KMS-11 (cell line): ENCODE measurements at regions not wholly inside any gene's neighbourhood (a gene's known extent, or its start where the extent isn't known, plus 50 kb on each side); places are given as distances from the start of the nearest gene placed in this dataset.

Source experiments
- H2AFZ ChIP-seq: fragments of 200-600 bp; sonication (generic); 2 replicates; pipeline ENCODE4 v1.6.1; 2016; ENCODE audit warnings: antibody characterized with exemption, mixed run types, low read depth
- H3K27ac ChIP-seq: fragments of 200-600 bp; sonication (generic); 2 replicates; pipeline ENCODE4 v1.6.1; 2016; ENCODE audit warnings: mild to moderate bottlenecking, mixed run types
- H3K27me3 ChIP-seq: fragments of 200-600 bp; sonication (generic); 2 replicates; pipeline ENCODE4 v1.6.1; 2017; ENCODE audit warnings: mild to moderate bottlenecking, low read depth, mixed run types, moderate library complexity; ENCODE audit not compliant: insufficient read depth
- H3K36me3 ChIP-seq: fragments of 200-600 bp; sonication (generic); 2 replicates; pipeline ENCODE4 v1.6.1; 2017; ENCODE audit warnings: mild to moderate bottlenecking, mixed run types; ENCODE audit not compliant: insufficient read depth
- H3K4me1 ChIP-seq: fragments of 200-600 bp; sonication (generic); 2 replicates; pipeline ENCODE4 v1.6.1; 2016; ENCODE audit warnings: mild to moderate bottlenecking, low read depth, mixed run types; ENCODE audit not compliant: poor library complexity, severe bottlenecking
- H3K4me2 ChIP-seq: fragments of 200-600 bp; sonication (generic); 2 replicates; pipeline ENCODE4 v1.7.0; 2016; ENCODE audit warnings: mild to moderate bottlenecking, mixed run types
- H3K4me3 ChIP-seq: fragments of 200-600 bp; sonication (generic); IDR thresholded peaks from 2 replicates; pipeline ENCODE4 v1.6.1; 2017; ENCODE audit warnings: low read depth, low read length, mixed read lengths; ENCODE audit not compliant: insufficient read depth
- H3K79me2 ChIP-seq: fragments of 200-600 bp; sonication (generic); 2 replicates; pipeline ENCODE4 v1.6.1; 2016; ENCODE audit warnings: low read depth, mixed run types; ENCODE audit not compliant: insufficient read depth
- H3K9ac ChIP-seq: fragments of 200-600 bp; sonication (generic); 2 replicates; pipeline ENCODE4 v1.6.1; 2016; ENCODE audit warnings: mild to moderate bottlenecking, mixed run types
- H4K20me1 ChIP-seq: fragments of 200-600 bp; sonication (generic); 2 replicates; pipeline ENCODE4 v1.6.1; 2016; ENCODE audit warnings: mild to moderate bottlenecking, mixed run types; ENCODE audit not compliant: insufficient read depth
- TF ChIP-seq, protein P1 (sequence below): fragments of 200-600 bp; sonication (generic); conservative IDR thresholded peaks from 2 replicates; pipeline ENCODE4 v1.6.1; 2017; ENCODE audit warnings: low read depth, mild to moderate bottlenecking, antibody characterized with exemption, low read length, moderate library complexity, mixed read lengths

DNA sequence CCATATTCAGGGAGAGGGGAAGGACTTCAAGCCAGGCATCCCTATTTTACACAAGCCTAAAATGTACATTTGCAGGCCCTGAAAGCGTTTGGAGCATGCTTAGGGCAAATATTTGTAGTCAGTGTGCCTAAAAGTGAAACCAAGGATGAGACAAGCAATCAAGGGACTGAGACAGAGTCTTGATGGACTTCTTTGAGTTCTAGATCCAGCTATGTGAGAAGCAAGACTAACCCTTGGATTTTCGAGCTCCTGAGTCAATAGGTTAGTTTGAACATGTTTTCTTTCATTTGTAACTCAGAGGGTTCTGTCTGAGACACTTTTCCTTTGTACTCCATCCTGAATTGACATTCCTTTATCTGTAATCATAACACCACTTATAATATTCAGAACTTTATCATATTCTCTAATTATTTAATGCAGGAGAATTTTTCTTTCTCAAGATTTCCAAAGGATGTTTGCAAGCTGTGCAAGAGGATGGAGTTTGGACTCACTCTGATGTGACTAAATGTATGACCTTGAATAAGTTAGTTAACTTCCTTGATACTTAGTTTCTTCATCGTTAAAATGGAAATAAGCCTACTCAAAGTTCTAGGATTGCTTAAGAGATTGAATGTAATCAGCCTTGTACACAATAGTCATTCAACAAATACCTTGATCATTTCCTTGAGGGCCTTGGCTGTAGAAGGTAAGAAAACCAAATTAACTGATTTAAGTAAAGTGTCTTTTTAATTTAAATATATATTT is 1237.8 kb upstream of the ZEB2 start:
- TF ChIP-seq, protein P1, sequence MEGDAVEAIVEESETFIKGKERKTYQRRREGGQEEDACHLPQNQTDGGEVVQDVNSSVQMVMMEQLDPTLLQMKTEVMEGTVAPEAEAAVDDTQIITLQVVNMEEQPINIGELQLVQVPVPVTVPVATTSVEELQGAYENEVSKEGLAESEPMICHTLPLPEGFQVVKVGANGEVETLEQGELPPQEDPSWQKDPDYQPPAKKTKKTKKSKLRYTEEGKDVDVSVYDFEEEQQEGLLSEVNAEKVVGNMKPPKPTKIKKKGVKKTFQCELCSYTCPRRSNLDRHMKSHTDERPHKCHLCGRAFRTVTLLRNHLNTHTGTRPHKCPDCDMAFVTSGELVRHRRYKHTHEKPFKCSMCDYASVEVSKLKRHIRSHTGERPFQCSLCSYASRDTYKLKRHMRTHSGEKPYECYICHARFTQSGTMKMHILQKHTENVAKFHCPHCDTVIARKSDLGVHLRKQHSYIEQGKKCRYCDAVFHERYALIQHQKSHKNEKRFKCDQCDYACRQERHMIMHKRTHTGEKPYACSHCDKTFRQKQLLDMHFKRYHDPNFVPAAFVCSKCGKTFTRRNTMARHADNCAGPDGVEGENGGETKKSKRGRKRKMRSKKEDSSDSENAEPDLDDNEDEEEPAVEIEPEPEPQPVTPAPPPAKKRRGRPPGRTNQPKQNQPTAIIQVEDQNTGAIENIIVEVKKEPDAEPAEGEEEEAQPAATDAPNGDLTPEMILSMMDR = no peak
- H4K20me1 ChIP-seq = no peaks in the 10 kb centered on the region
- no peak overlapping the region for H3K4me2 ChIP-seq
- no peaks in the 10 kb centered on the region for H3K4me1 ChIP-seq
- no peak overlapping the region for H3K4me3 ChIP-seq
- H2AFZ ChIP-seq = no peak overlapping the region
- no peaks in the 10 kb centered on the region for H3K27me3 ChIP-seq
- H3K27ac ChIP-seq = no peak overlapping the region
- no peak overlapping the region for H3K9ac ChIP-seq
- H3K79me2 ChIP-seq = no peaks in the 10 kb centered on the region
- no peaks in the 10 kb centered on the region for H3K36me3 ChIP-seq

DNA sequence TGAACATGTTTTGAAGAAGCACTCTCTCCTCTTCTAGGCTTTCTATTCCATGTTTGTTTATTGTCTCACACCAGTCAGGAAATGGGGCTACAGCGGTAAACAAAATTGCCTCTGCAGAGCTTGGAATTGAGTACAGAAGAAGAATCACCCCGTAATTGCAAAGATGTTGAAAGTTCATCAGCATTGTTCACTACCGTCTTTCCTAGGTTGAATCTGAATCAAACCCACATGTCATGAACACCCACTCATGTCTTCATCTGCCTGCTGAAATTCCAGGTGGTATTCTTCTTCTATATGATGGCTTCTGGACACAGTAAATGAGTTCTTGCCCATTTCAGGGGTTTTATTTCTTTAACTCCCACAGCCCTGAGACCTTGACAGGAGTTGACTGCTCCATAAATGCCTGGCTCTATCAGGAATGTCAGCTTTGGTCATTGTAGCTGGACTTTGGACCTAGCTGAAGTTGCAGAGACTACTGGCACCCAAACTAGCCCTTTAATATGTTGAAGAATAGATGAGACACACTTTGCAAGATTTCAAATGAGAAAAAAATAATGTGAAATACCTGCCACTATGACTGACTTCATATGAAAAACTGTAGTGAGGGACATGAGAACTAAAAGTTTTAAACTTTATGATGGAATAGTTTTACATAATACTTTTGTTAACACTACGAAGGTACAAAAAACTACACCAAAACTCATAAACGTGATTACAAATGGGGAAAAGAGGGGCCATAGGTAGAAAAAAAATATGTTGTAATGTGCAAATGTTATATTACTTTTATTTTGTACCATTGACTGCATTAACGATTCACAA is 1235.3 kb upstream of the ZEB2 start:
- Histone ChIP-seq H3K9ac (no peak overlapping the region), H4K20me1 (no peaks in the 10 kb centered on the region), H3K79me2 (no peaks in the 10 kb centered on the region), H3K27me3 (no peaks in the 10 kb centered on the region), H3K4me2 (no peak overlapping the region), H3K4me3 (no peak overlapping the region), H2AFZ (no peak overlapping the region), H3K27ac (no peak overlapping the region), H3K4me1 (no peaks in the 10 kb centered on the region), H3K36me3 (no peaks in the 10 kb centered on the region)
- TF ChIP-seq, protein P1 = no peak

DNA sequence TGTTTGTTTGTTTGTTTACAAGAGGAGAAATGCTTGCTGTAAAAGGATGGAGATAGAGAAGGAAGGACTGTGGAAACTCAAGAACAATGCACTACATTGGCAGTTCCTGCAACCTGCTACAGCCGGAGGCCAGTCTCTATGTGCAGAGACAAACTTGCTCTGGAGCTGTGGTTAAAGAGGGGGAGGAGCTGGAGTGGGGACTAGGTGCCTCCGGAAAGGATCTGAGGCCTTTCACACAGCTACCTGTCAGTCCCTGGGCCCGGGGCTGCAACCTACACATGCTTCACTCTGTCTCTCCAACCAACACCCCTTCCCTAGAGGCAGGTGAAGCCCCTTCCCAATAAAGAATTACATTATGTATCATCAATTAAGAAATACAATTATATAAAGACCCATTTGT is 1234.0 kb upstream of the ZEB2 start:
- H3K4me2 ChIP-seq = no peak overlapping the region
- H3K36me3 ChIP-seq = no peaks in the 10 kb centered on the region
- no peaks in the 10 kb centered on the region for H4K20me1 ChIP-seq
- H3K9ac ChIP-seq = no peak overlapping the region
- no peaks in the 10 kb centered on the region for H3K27me3 ChIP-seq
- H3K79me2 ChIP-seq = no peaks in the 10 kb centered on the region
- H3K27ac ChIP-seq = no peak overlapping the region
- H3K4me1 ChIP-seq = no peaks in the 10 kb centered on the region
- H2AFZ ChIP-seq = no peak overlapping the region
- TF ChIP-seq, protein P1 = no peak
- H3K4me3 ChIP-seq = no peak overlapping the region

DNA sequence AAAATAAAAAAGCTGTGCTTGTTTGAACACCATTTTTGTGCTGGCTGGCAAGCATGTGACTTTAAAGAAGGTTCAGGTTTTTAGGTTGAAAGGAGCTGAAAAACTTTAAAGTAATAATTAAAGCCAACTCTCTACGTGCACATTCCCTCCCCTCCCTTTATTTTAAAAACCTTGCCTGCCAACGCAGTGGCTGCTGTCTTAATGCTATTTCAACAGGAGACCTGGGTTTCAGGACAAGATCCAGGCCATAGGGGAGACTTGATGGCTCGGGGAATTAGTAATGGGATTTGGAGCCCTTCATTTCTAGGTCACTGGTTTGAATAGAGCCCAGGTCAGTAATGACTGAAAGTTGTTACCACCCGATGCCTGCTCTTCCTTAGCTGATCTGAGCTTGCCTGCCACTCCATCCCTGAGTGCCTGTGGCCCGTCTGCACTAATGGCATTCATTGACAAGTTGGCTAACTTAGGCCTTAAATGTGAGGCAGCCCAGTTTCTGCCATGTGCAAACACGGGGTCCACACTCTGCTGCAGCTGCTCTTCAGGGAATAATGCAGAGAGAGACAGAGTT is 1233.2 kb upstream of the ZEB2 start:
- Histone ChIP-seq H3K79me2 (no peaks in the 10 kb centered on the region), H3K36me3 (no peaks in the 10 kb centered on the region), H3K4me1 (no peaks in the 10 kb centered on the region), H3K27me3 (no peaks in the 10 kb centered on the region), H4K20me1 (no peaks in the 10 kb centered on the region), H3K27ac (no peak overlapping the region), H3K4me3 (no peak overlapping the region), H3K4me2 (no peak overlapping the region), H3K9ac (no peak overlapping the region), H2AFZ (no peak overlapping the region)
- TF ChIP-seq, protein P1 = no peak
